Vagina (tissue), 2 donors: ENCODE measurements at regions not wholly inside any gene's neighbourhood (a gene's known extent, or its start where the extent isn't known, plus 50 kb on each side); places are given as distances from the start of the nearest gene placed in this dataset.

Experiments
- CTCF ChIP-seq, 3 experiments: fragments of 450-650 bp in 2 of 3; fragments of 200-600 bp in 1 of 3; sonication (generic) in 1 of 3; IDR thresholded peaks; one replicate each; pipeline ENCODE4 v1.5.1; 2017 to 2019; ENCODE audit warnings: antibody characterized with exemption in 3 of 3, mild to moderate bottlenecking in 2 of 3, moderate library complexity in 2 of 3
- POLR2A ChIP-seq, 2 donors: fragments of 450-650 bp; IDR thresholded peaks; one replicate each; pipeline ENCODE4 v1.6.1; 2017; ENCODE audit warnings: antibody characterized with exemption in 2 of 2, mild to moderate bottlenecking in 2 of 2, moderate library complexity in 2 of 2

GRCh38 chr5:166503506-166503905 lies 1787.9 kb upstream of the WWC1 start:
- no peak for TF ChIP-seq CTCF (IDR thresholded peaks at IDR 0.05)
- TF ChIP-seq POLR2A (IDR thresholded peaks at IDR 0.05): no peak
